Cardiac fibroblast (primary cell): ENCODE measurements at regions not wholly inside any gene's neighbourhood (a gene's known extent, or its start where the extent isn't known, plus 50 kb on each side); places are given as distances from the start of the nearest gene placed in this dataset.
A peak's percentile ranks its signal among the peaks of the same experiment; 100 is the strongest.

Experiments
- DNase-seq, 2 donors: peaks; one replicate each; pipeline versions ENCODE4 v3.0.0 to v3.0.0-alpha.2; 2010; ENCODE audit warnings: low read depth in 2 of 2
- H3K4me3 ChIP-seq, 2 donors: replicated peaks in 1 of 2; 1 replicate in 1 of 2; 2 replicates in 1 of 2; pipeline ENCODE4 v1.5.1; 2011; ENCODE audit warnings: low read depth in 2 of 2, low read length in 2 of 2, mild to moderate bottlenecking in 2 of 2, moderate library complexity in 1 of 2
- TF ChIP-seq, protein P1 (sequence below): IDR thresholded peaks from one replicate; pipeline ENCODE4 v1.5.1; 2011; ENCODE audit warnings: low read depth, mild to moderate bottlenecking, low read length, inconsistent platforms

DNA sequence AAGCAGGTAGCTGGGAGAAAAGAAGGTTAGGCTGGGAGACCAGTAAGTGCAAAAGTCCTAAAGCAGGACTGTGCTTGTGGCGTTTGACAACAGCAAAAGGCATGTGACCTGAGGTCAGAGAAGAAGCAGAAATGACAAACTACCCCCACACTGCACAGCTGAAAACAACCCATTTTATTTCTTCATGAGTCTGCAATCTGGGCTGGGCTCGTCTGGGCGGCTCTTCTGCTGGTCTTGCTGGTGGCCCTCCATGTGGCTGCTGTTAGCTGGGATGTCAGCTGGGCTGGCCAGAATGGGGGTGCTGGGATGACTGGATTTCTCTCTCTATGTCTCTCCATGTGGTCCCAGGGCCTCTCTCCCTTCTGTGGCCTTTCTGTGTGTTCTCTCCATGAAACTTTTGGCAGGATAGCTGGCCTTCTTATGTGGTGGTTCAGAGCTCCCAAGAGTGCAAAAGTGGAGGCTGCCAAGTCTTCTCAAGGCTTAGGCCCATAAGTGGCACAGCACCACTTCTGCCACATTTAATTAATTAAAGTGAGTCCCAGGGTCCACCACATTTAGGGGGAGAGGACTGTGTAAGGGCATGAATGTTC, 128.6 kb downstream of the RIPK4 start:
- H3K4me3 ChIP-seq, result no peak overlapping the region
- TF ChIP-seq, protein P1, sequence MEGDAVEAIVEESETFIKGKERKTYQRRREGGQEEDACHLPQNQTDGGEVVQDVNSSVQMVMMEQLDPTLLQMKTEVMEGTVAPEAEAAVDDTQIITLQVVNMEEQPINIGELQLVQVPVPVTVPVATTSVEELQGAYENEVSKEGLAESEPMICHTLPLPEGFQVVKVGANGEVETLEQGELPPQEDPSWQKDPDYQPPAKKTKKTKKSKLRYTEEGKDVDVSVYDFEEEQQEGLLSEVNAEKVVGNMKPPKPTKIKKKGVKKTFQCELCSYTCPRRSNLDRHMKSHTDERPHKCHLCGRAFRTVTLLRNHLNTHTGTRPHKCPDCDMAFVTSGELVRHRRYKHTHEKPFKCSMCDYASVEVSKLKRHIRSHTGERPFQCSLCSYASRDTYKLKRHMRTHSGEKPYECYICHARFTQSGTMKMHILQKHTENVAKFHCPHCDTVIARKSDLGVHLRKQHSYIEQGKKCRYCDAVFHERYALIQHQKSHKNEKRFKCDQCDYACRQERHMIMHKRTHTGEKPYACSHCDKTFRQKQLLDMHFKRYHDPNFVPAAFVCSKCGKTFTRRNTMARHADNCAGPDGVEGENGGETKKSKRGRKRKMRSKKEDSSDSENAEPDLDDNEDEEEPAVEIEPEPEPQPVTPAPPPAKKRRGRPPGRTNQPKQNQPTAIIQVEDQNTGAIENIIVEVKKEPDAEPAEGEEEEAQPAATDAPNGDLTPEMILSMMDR, result no peak
- no peak for DNase-seq

GRCh38 chr21:41636636-41637630, 129.0 kb upstream of the TMPRSS2 start:
- H3K4me3 ChIP-seq, result no peak overlapping the region
- TF ChIP-seq, protein P1, result no peak
- DNase-seq, result no peak

DNA sequence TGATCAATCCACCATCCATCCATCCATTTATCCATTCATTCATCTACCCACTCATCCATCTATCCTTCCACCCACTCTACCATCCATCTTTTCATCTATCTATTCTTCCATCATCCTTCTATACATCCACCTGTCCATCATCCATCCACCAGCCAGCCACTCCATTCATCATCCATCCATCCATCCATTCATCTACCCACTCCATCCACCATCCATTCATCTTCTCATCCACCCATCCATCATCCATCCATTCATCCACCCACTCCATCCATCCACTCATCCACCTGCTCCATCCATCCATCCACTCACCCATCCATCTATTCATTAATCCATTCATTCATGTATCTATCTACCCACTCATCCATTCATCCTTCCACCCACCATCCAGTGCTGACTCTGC, 127.9 kb upstream of the TMPRSS2 start:
- no peak overlapping the region for H3K4me3 ChIP-seq
- TF ChIP-seq, protein P1, result no peak

GRCh38 chr21:41634858-41635257, 126.9 kb upstream of the TMPRSS2 start:
- no peak overlapping the region for H3K4me3 ChIP-seq
- TF ChIP-seq, protein P1, result no peak
- peak; percentile 26 to 88 for DNase-seq

More for the DNA sequence above, 127.9 kb upstream of the TMPRSS2 start:
- DNase-seq, result no peak

- H3K4me3 ChIP-seq, result no peak overlapping the region
- TF ChIP-seq, protein P1, result no peak
- DNase-seq, result no peak
These were observed 126.3 kb upstream of the TMPRSS2 start for GRCh38 chr21:41634211-41634694.

- H3K4me3 ChIP-seq, result no peak overlapping the region
- DNase-seq, result no peak
- TF ChIP-seq, protein P1, result no peak
These were observed 125.7 kb upstream of the TMPRSS2 start for GRCh38 chr21:41633627-41634026.
